ENCODE measurements at regions not wholly inside any gene's neighbourhood (a gene's known extent, or its start where the extent isn't known, plus 50 kb on each side); places are given as distances from the start of the nearest gene placed in this dataset.

- intact Hi-C loops (cut with DNase I) = loop anchor here in 1 of 4 donors (10.0 kb wide), 1 partner anchor 1142 kb away; no protein-coding TSS in a partner anchor
- Histone ChIP-seq H3K4me3 (no peak overlapping the region), H3K27me3 (no peaks in the 10 kb centered on the region), H3K36me3 (no peaks in the 10 kb centered on the region), H3K4me1 (ENCODE audit: insufficient read depth) (no peaks in the 10 kb centered on the region), H3K9me3 (no peaks in the 10 kb centered on the region), H3K27ac (no peak overlapping the region)
- WGBS, 3 donors = 57 to 63% (median 59%) methylated on average over 14 to 17 of the region's 17 CpGs
- TF ChIP-seq POLR2A (IDR thresholded peaks at IDR 0.05) (no peak), CTCF (IDR thresholded peaks at IDR 0.05) (no peak), EP300 (IDR thresholded peaks at IDR 0.05) (no peak)
- peak in 2 of 5 donors; percentile 6 to 16 for DNase-seq
Observed at GRCh38 chr1:30386156-30386926, 337.0 kb downstream of the MATN1 start.

GRCh38 chr1:30385246-30385995, 338.0 kb downstream of the MATN1 start:
- H3K4me1 ChIP-seq (ENCODE audit: insufficient read depth) = no peaks in the 10 kb centered on the region
- H3K27ac ChIP-seq = no peak overlapping the region
- TF ChIP-seq POLR2A (IDR thresholded peaks at IDR 0.05) = no peak
- no peak for TF ChIP-seq CTCF (IDR thresholded peaks at IDR 0.05)
- peak in 2 of 5 donors; percentile 7 to 17 for DNase-seq
- no peak overlapping the region for H3K4me3 ChIP-seq
- intact Hi-C loops (cut with DNase I) = loop anchor here in 1 of 4 donors (10.0 kb wide), 1 partner anchor 1141 kb away; no protein-coding TSS in a partner anchor
- WGBS, 3 donors = 76% methylated on average over 17 of the region's 17 CpGs
- H3K27me3 ChIP-seq = no peaks in the 10 kb centered on the region
- H3K9me3 ChIP-seq = no peaks in the 10 kb centered on the region
- H3K36me3 ChIP-seq = no peaks in the 10 kb centered on the region

GRCh38 chr1:30384286-30385245, 338.8 kb downstream of the MATN1 start:
- Histone ChIP-seq H3K4me1 (ENCODE audit: insufficient read depth) (peaks cover 7% of the 10 kb centered on the region), H3K4me3 (no peak overlapping the region), H3K36me3 (no peaks in the 10 kb centered on the region), H3K9me3 (no peaks in the 10 kb centered on the region), H3K27me3 (no peaks in the 10 kb centered on the region), H3K27ac (no peak overlapping the region)
- intact Hi-C loops (cut with DNase I) = loop anchor here in 1 of 4 donors (10.0 kb wide), 1 partner anchor 1140 kb away; no protein-coding TSS in a partner anchor
- TF ChIP-seq CTCF (IDR thresholded peaks at IDR 0.05) (no peak), EP300 (IDR thresholded peaks at IDR 0.05) (no peak), POLR2A (IDR thresholded peaks at IDR 0.05) (no peak)
- 69 to 79% (median 71%) methylated on average over 9 to 10 of the region's 10 CpGs for WGBS, 3 donors
- DNase-seq = peak in 2 of 5 donors; percentile 3 to 14

- Histone ChIP-seq H3K27me3 (no peaks in the 10 kb centered on the region), H3K4me3 (no peak overlapping the region), H3K9me3 (no peaks in the 10 kb centered on the region), H3K36me3 (no peaks in the 10 kb centered on the region), H3K4me1 (ENCODE audit: insufficient read depth) (peaks cover 13% of the 10 kb centered on the region), H3K27ac (no peak overlapping the region)
- TF ChIP-seq CTCF (IDR thresholded peaks at IDR 0.05) (no peak), EP300 (IDR thresholded peaks at IDR 0.05) (no peak), POLR2A (IDR thresholded peaks at IDR 0.05) (no peak)
- DNase-seq = peak in 1 of 5 donors; percentile 6
- intact Hi-C loops (cut with DNase I) = loop anchor here in 1 of 4 donors (10.0 kb wide), 1 partner anchor 1138 kb away; no protein-coding TSS in a partner anchor
- 47 to 71% (median 62%) methylated on average over 12 of the region's 12 CpGs for WGBS, 3 donors
Observed at GRCh38 chr1:30383221-30383711, 340.1 kb downstream of the MATN1 start.

Measured in ovary (tissue), 7 donors.